HL-60 (cell line): ENCODE measurements at regions not wholly inside any gene's neighbourhood (a gene's known extent, or its start where the extent isn't known, plus 50 kb on each side); places are given as distances from the start of the nearest gene placed in this dataset.

Experiments used
- DNase-seq, 2 experiments: peaks; one replicate each; pipeline ENCODE4 v3.0.0-alpha.2; 2010 to 2020; ENCODE audit warnings: low read depth in 1 of 2, low spot score in 1 of 2
- H3K27ac ChIP-seq: fragments of 250-450 bp; sonication (Bioruptor Pico); replicated peaks from 2 replicates; pipeline ENCODE4 v1.5.1; 2020; ENCODE audit warnings: mild to moderate bottlenecking, moderate library complexity
- H3K27me3 ChIP-seq: fragments of 250-450 bp; sonication (Bioruptor Pico); 2 replicates; pipeline ENCODE4 v1.5.1; 2021; ENCODE audit warnings: mild to moderate bottlenecking, moderate library complexity; ENCODE audit not compliant: insufficient read depth, poor library complexity, severe bottlenecking
- H3K4me3 ChIP-seq: replicated peaks from 2 replicates; pipeline ENCODE4 v1.5.1; 2011; ENCODE audit warnings: mild to moderate bottlenecking, control low read depth, low read length; ENCODE audit not compliant: insufficient read depth
- GABPA ChIP-seq: IDR thresholded peaks from 2 replicates; pipeline ENCODE4 v1.6.1; 2012; ENCODE audit warnings: low read depth
- POLR2AphosphoS5 ChIP-seq: IDR thresholded peaks from 2 replicates; pipeline ENCODE4 v1.6.1; 2012; ENCODE audit warnings: low read depth
- REST ChIP-seq: IDR thresholded peaks from 2 replicates; pipeline ENCODE4 v1.6.1; 2012; ENCODE audit warnings: low read depth; ENCODE audit not compliant: insufficient replicate concordance
- SPI1 ChIP-seq: IDR thresholded peaks from 2 replicates; pipeline ENCODE4 v1.6.1; 2012; ENCODE audit warnings: low read depth, mild to moderate bottlenecking, borderline replicate concordance
- TF ChIP-seq, protein P1 (sequence below): IDR thresholded peaks from one replicate; pipeline ENCODE4 v1.5.1; 2011; ENCODE audit warnings: low read length, control low read depth, inconsistent platforms; ENCODE audit not compliant: insufficient read depth

DNA sequence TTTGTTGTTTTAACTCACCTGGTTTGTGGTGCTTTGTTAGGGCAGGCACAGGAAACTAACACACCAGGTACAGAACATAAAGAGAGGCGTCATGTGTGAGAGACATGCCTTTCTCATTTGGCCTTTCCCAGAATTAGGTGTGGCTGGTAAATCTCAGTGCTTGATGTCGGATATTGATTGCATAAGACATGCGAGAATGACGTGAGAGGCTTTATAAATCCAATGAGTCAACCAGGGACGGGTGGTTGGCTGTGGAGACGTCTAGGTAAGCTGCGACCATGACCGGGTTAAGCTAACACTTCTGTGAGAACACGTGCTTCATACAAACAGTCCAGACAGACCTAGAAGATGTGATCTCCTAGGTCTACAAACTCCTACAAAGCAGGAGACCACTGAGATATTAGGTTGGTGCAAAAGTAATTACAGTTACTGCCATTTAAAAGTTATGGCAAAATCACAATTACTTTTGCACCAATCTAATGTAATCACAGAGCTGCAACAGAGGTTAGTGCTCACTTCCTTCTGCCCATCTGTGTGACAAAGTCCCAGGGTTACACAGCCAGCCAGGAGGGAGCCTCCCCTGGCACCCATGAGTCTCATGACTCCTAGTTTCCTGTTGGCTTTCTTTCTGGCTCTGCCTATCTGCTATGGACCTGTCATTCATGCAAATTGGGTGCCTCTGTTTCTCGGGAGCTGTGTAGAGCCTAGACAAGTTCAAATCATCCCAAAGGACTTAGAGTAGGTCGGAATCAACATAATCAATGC, 98.9 kb upstream of the ATP8B1 start:
- Histone ChIP-seq H3K27me3 (peaks cover 3% of the 10 kb centered on the region), H3K27ac (no peak overlapping the region), H3K4me3 (no peak overlapping the region)
- DNase-seq: no peak
- TF ChIP-seq GABPA (no peak), POLR2AphosphoS5 (no peak), REST (no peak), SPI1 (no peak)
- TF ChIP-seq, protein P1, sequence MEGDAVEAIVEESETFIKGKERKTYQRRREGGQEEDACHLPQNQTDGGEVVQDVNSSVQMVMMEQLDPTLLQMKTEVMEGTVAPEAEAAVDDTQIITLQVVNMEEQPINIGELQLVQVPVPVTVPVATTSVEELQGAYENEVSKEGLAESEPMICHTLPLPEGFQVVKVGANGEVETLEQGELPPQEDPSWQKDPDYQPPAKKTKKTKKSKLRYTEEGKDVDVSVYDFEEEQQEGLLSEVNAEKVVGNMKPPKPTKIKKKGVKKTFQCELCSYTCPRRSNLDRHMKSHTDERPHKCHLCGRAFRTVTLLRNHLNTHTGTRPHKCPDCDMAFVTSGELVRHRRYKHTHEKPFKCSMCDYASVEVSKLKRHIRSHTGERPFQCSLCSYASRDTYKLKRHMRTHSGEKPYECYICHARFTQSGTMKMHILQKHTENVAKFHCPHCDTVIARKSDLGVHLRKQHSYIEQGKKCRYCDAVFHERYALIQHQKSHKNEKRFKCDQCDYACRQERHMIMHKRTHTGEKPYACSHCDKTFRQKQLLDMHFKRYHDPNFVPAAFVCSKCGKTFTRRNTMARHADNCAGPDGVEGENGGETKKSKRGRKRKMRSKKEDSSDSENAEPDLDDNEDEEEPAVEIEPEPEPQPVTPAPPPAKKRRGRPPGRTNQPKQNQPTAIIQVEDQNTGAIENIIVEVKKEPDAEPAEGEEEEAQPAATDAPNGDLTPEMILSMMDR: no peak

- H3K4me3 ChIP-seq: no peak overlapping the region
- no peak for DNase-seq
- H3K27ac ChIP-seq: no peak overlapping the region
- H3K27me3 ChIP-seq: peaks cover 3% of the 10 kb centered on the region
- TF ChIP-seq, protein P1: no peak
- no peak for TF ChIP-seq GABPA
- no peak for TF ChIP-seq POLR2AphosphoS5
- TF ChIP-seq SPI1: no peak
- no peak for TF ChIP-seq REST
Measured at GRCh38 chr18:57900906-57901435, 97.9 kb upstream of the ATP8B1 start.

DNA sequence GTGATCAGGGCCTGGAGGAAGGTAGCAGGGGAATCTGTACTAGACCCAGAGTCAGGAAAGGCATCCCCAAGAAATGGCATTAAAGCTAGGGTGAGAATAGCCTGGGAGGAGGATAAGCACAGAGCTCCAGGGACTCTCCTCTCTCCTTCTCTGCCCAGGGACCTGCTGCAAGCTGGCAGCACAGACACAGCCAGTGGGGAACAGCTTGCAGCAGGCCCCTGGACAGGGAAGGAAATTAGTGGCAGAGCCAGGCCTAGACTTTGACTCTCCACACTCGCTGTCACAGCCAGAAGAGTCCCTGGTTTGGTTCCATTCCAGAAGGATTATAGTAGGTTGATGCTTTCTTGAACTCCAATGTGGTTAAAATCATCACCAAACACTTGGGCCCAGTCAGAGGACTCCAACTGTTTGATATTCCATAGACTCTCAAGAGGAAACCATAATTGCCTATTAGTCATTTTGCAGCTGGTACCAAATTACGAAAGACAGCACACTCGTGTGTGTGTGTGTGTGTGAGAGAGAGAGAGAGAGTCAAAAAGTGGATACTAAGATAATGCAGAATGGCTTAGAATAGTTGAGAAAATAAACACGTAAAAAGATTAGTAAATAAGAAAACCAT, 95.5 kb upstream of the ATP8B1 start:
- peak in 1 of 2 experiments; percentile 38 for DNase-seq

More for the DNA sequence above, 95.5 kb upstream of the ATP8B1 start:
- H3K4me3 ChIP-seq: no peak overlapping the region
- peaks cover 3% of the 10 kb centered on the region for H3K27me3 ChIP-seq
- no peak overlapping the region for H3K27ac ChIP-seq
- TF ChIP-seq, protein P1: no peak
- TF ChIP-seq POLR2AphosphoS5 (no peak), GABPA (no peak), SPI1 (no peak), REST (no peak)
